ENCODE measurements at regions not wholly inside any gene's neighbourhood (a gene's known extent, or its start where the extent isn't known, plus 50 kb on each side); places are given as distances from the start of the nearest gene placed in this dataset.

- Histone ChIP-seq H3K27me3 (no peaks in the 10 kb centered on the region), H3K4me3 (no peak overlapping the region), H3K9me3 (no peaks in the 10 kb centered on the region), H3K4me1 (no peaks in the 10 kb centered on the region), H3K27ac (no peak overlapping the region), H3K36me3 (no peaks in the 10 kb centered on the region)
- intact Hi-C loops (cut with DNase I; ENCODE audit: low total_unique reads) = no loop called here
- no peak for DNase-seq (ENCODE audit: low spot score in 2 of 2)
- TF ChIP-seq POLR2A (IDR thresholded peaks at IDR 0.05) (no peak), CTCF (IDR thresholded peaks at IDR 0.05) (no peak), POLR2AphosphoS5 (IDR thresholded peaks at IDR 0.05) (no peak)
These were observed 351.5 kb downstream of the MED10 start for GRCh38 chr5:6026766-6027406.

- TF ChIP-seq POLR2A (IDR thresholded peaks at IDR 0.05) (no peak), CTCF (IDR thresholded peaks at IDR 0.05) (no peak), POLR2AphosphoS5 (IDR thresholded peaks at IDR 0.05) (no peak)
- intact Hi-C loops (cut with DNase I; ENCODE audit: low total_unique reads) = no loop called here
These were observed 358.7 kb downstream of the MED10 start for GRCh38 chr5:6019612-6020011.

GRCh38 chr5:6013506-6013905, 364.8 kb downstream of the MED10 start:
- no peaks in the 10 kb centered on the region for H3K9me3 ChIP-seq
- TF ChIP-seq CTCF (IDR thresholded peaks at IDR 0.05) = no peak
- no peak for TF ChIP-seq POLR2A (IDR thresholded peaks at IDR 0.05)
- no peak for TF ChIP-seq POLR2AphosphoS5 (IDR thresholded peaks at IDR 0.05)
- no peak overlapping the region for H3K4me3 ChIP-seq
- intact Hi-C loops (cut with DNase I; ENCODE audit: low total_unique reads) = no loop called here
- H3K4me1 ChIP-seq = no peaks in the 10 kb centered on the region
- no peaks in the 10 kb centered on the region for H3K27me3 ChIP-seq
- H3K27ac ChIP-seq = no peak overlapping the region
- no peak for DNase-seq (ENCODE audit: low spot score in 2 of 2)
- H3K36me3 ChIP-seq = no peaks in the 10 kb centered on the region

More at GRCh38 chr5:6019612-6020011, 358.7 kb downstream of the MED10 start:
- no peaks in the 10 kb centered on the region for H3K4me1 ChIP-seq
- H3K27ac ChIP-seq = no peak overlapping the region
- H3K27me3 ChIP-seq = no peaks in the 10 kb centered on the region
- no peaks in the 10 kb centered on the region for H3K9me3 ChIP-seq
- no peak for DNase-seq (ENCODE audit: low spot score in 2 of 2)
- no peak overlapping the region for H3K4me3 ChIP-seq
- no peaks in the 10 kb centered on the region for H3K36me3 ChIP-seq

GRCh38 chr5:6011199-6011598, 367.1 kb downstream of the MED10 start:
- H3K4me3 ChIP-seq = no peak overlapping the region
- no peaks in the 10 kb centered on the region for H3K4me1 ChIP-seq
- no peak overlapping the region for H3K27ac ChIP-seq
- H3K36me3 ChIP-seq = no peaks in the 10 kb centered on the region
- no peaks in the 10 kb centered on the region for H3K9me3 ChIP-seq
- intact Hi-C loops (cut with DNase I; ENCODE audit: low total_unique reads) = no loop called here
- no peak for TF ChIP-seq POLR2AphosphoS5 (IDR thresholded peaks at IDR 0.05)
- no peak for TF ChIP-seq CTCF (IDR thresholded peaks at IDR 0.05)
- TF ChIP-seq POLR2A (IDR thresholded peaks at IDR 0.05) = no peak
- H3K27me3 ChIP-seq = no peaks in the 10 kb centered on the region
- DNase-seq (ENCODE audit: low spot score in 2 of 2) = no peak

- no peaks in the 10 kb centered on the region for H3K9me3 ChIP-seq
- TF ChIP-seq POLR2A (IDR thresholded peaks at IDR 0.05) = no peak
- no peaks in the 10 kb centered on the region for H3K36me3 ChIP-seq
- no peaks in the 10 kb centered on the region for H3K27me3 ChIP-seq
- H3K27ac ChIP-seq = no peak overlapping the region
- intact Hi-C loops (cut with DNase I; ENCODE audit: low total_unique reads) = no loop called here
- no peak for DNase-seq (ENCODE audit: low spot score in 2 of 2)
- no peaks in the 10 kb centered on the region for H3K4me1 ChIP-seq
- no peak overlapping the region for H3K4me3 ChIP-seq
These were observed 371.5 kb downstream of the MED10 start for GRCh38 chr5:6006838-6007314.

All from breast epithelium (tissue), 4 donors.